ENCODE measurements at regions not wholly inside any gene's neighbourhood (a gene's known extent, or its start where the extent isn't known, plus 50 kb on each side); places are given as distances from the start of the nearest gene placed in this dataset.

GRCh38 chr2:34736482-34736881 lies 1137.4 kb upstream of the FAM98A start:
- DNase-seq (ENCODE audit: low spot score) = no peak
- Histone ChIP-seq H3K27ac (no peak overlapping the region), H3K4me3 (no peak overlapping the region)
- TF ChIP-seq CTCF (IDR thresholded peaks at IDR 0.05) = no peak

DNA sequence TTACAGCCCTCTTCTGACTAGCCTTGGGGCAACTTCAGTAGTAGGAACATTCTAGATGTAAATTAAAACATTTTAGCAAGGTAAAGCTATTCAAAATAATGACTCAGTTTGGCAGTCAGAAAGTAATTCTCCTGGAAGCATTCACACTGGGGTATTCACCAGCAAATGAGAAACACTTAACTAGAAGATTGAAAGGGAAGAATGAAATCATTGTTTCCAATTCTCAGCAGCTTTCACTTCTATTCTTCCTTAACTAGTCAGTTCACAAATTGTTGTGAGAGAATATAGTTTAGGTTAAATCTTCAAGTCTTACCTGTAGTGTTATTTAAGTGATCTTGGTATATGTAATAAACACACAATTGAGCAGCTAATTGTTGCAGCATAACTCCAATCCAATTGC lies 1135.6 kb upstream of the FAM98A start:
- Histone ChIP-seq H3K27ac (no peak overlapping the region), H3K4me3 (no peak overlapping the region)
- no peak for TF ChIP-seq CTCF (IDR thresholded peaks at IDR 0.05)
- no peak for DNase-seq (ENCODE audit: low spot score)

GRCh38 chr2:34734042-34734441 lies 1134.9 kb upstream of the FAM98A start:
- H3K4me3 ChIP-seq = no peak overlapping the region
- no peak for TF ChIP-seq CTCF (IDR thresholded peaks at IDR 0.05)
- no peak overlapping the region for H3K27ac ChIP-seq
- no peak for DNase-seq (ENCODE audit: low spot score)

GRCh38 chr2:34731292-34731691 lies 1132.2 kb upstream of the FAM98A start:
- Histone ChIP-seq H3K4me3 (no peak overlapping the region), H3K27ac (no peak overlapping the region)
- no peak for DNase-seq (ENCODE audit: low spot score)
- no peak for TF ChIP-seq CTCF (IDR thresholded peaks at IDR 0.05)

GRCh38 chr2:34729845-34730244 lies 1130.7 kb upstream of the FAM98A start:
- no peak for TF ChIP-seq CTCF (IDR thresholded peaks at IDR 0.05)
- no peak overlapping the region for H3K4me3 ChIP-seq
- DNase-seq (ENCODE audit: low spot score) = no peak
- H3K27ac ChIP-seq = no peak overlapping the region

- DNase-seq (ENCODE audit: low spot score) = no peak
- H3K4me3 ChIP-seq = no peak overlapping the region
- no peak for TF ChIP-seq CTCF (IDR thresholded peaks at IDR 0.05)
- H3K27ac ChIP-seq = no peak overlapping the region
Observed at GRCh38 chr2:34724107-34724506, 1125.0 kb upstream of the FAM98A start.

DNA sequence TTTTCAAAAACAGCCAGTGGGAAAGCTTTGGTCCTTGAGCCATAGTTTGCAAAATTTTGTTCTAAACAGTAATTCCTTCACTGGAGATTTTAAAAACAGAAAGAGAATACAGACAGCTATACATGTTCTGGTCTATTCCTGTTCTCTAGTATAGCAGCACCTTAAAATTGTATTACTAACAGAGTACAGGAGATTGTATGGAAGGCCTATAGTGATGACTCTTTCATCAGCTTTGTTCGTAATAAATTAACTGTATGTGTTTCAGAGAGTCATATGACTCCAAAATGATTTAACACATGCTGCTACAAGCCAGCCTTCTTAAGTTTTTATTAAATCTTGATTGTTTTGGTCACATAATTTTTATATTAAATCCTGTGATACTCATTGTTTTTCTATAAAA lies 1124.6 kb upstream of the FAM98A start:
- no peak overlapping the region for H3K27ac ChIP-seq
- no peak for DNase-seq (ENCODE audit: low spot score)
- TF ChIP-seq CTCF (IDR thresholded peaks at IDR 0.05) = no peak
- no peak overlapping the region for H3K4me3 ChIP-seq
